ENCODE measurements at regions not wholly inside any gene's neighbourhood (a gene's known extent, or its start where the extent isn't known, plus 50 kb on each side); places are given as distances from the start of the nearest gene placed in this dataset.

- TF ChIP-seq EZH2 (IDR thresholded peaks at IDR 0.05; ENCODE audit: borderline replicate concordance, low read length) (no peak), CTCF (conservative IDR thresholded peaks at IDR 0.05 in 1 of 2, IDR thresholded peaks at IDR 0.05 in 1 of 2; ENCODE audit: extremely low read depth in 1 of 2, insufficient read depth in 1 of 2, low read depth in 1 of 2, low read length in 2 of 2) (no peak)
Observed at GRCh38 chr17:79360196-79360595, 250.7 kb downstream of the RBFOX3 start.

All from mammary epithelial cell (primary cell).